Progenitor cell of endocrine pancreas (in vitro differentiated cells): ENCODE measurements at regions not wholly inside any gene's neighbourhood (a gene's known extent, or its start where the extent isn't known, plus 50 kb on each side); places are given as distances from the start of the nearest gene placed in this dataset.

Source experiments
- DNase-seq: peaks from one replicate; pipeline ENCODE4 v3.0.0; 2021; ENCODE audit warnings: low spot score; ENCODE audit not compliant: unreplicated experiment
- H3K27ac Mint-ChIP-seq: 2 replicates; pipeline ENCODE4 v1.8.0; 2021; ENCODE audit warnings: mild to moderate bottlenecking, moderate library complexity, mixed read lengths
- H3K27me3 Mint-ChIP-seq: 2 replicates; pipeline ENCODE4 v1.8.0; 2021; ENCODE audit warnings: mixed read lengths
- H3K36me3 Mint-ChIP-seq: 2 replicates; pipeline ENCODE4 v1.8.0; 2022; ENCODE audit warnings: mixed read lengths; ENCODE audit not compliant: insufficient read depth
- H3K4me1 Mint-ChIP-seq: 2 replicates; pipeline ENCODE4 v1.8.0; 2021; ENCODE audit warnings: low read depth, mixed read lengths
- H3K4me3 Mint-ChIP-seq: 2 replicates; pipeline ENCODE4 v1.8.0; 2021; ENCODE audit warnings: low read depth, mild to moderate bottlenecking, moderate library complexity, mixed read lengths
- H3K9me3 Mint-ChIP-seq: 2 replicates; pipeline ENCODE4 v1.8.0; 2021; ENCODE audit warnings: low read depth, mixed read lengths
- CTCF ChIP-seq: fragments of 200-600 bp; sonication (generic); IDR thresholded peaks from one replicate; pipeline ENCODE4 v1.5.0; 2021; ENCODE audit warnings: antibody characterized with exemption, mild to moderate bottlenecking; ENCODE audit not compliant: unreplicated experiment

- peaks cover 2% of the 10 kb centered on the region for H3K4me1 Mint-ChIP-seq
- no peak for TF ChIP-seq CTCF
- no peak overlapping the region for H3K4me3 Mint-ChIP-seq
- H3K27ac Mint-ChIP-seq, result no peak overlapping the region
- H3K9me3 Mint-ChIP-seq, result no peaks in the 10 kb centered on the region
- no peaks in the 10 kb centered on the region for H3K27me3 Mint-ChIP-seq
- DNase-seq, result no peak
- no peaks in the 10 kb centered on the region for H3K36me3 Mint-ChIP-seq
Observed at GRCh38 chr2:14706201-14706600, 73.7 kb downstream of the LRATD1 start.

- H3K4me1 Mint-ChIP-seq, result peaks cover 21% of the 10 kb centered on the region
- H3K9me3 Mint-ChIP-seq, result no peaks in the 10 kb centered on the region
- DNase-seq, result no peak
- no peaks in the 10 kb centered on the region for H3K36me3 Mint-ChIP-seq
- H3K27me3 Mint-ChIP-seq, result no peaks in the 10 kb centered on the region
- no peak overlapping the region for H3K27ac Mint-ChIP-seq
- no peak for TF ChIP-seq CTCF
- no peak overlapping the region for H3K4me3 Mint-ChIP-seq
Observed at GRCh38 chr2:14712111-14712510, 79.6 kb downstream of the LRATD1 start.

- no peak overlapping the region for H3K4me3 Mint-ChIP-seq
- no peak for DNase-seq
- no peaks in the 10 kb centered on the region for H3K9me3 Mint-ChIP-seq
- no peaks in the 10 kb centered on the region for H3K27me3 Mint-ChIP-seq
- peak overlapping the region; percentile 43 for H3K27ac Mint-ChIP-seq
- no peak for TF ChIP-seq CTCF
- H3K36me3 Mint-ChIP-seq, result no peaks in the 10 kb centered on the region
- peaks cover 23% of the 10 kb centered on the region for H3K4me1 Mint-ChIP-seq
Observed at GRCh38 chr2:14713248-14713647, 80.7 kb downstream of the LRATD1 start.

- H3K4me3 Mint-ChIP-seq, result no peak overlapping the region
- DNase-seq, result no peak
- no peaks in the 10 kb centered on the region for H3K36me3 Mint-ChIP-seq
- peaks cover 21% of the 10 kb centered on the region for H3K4me1 Mint-ChIP-seq
- H3K27ac Mint-ChIP-seq, result no peak overlapping the region
- H3K9me3 Mint-ChIP-seq, result no peaks in the 10 kb centered on the region
- H3K27me3 Mint-ChIP-seq, result no peaks in the 10 kb centered on the region
- TF ChIP-seq CTCF, result no peak
Observed at GRCh38 chr2:14715600-14715999, 83.1 kb downstream of the LRATD1 start.

DNA sequence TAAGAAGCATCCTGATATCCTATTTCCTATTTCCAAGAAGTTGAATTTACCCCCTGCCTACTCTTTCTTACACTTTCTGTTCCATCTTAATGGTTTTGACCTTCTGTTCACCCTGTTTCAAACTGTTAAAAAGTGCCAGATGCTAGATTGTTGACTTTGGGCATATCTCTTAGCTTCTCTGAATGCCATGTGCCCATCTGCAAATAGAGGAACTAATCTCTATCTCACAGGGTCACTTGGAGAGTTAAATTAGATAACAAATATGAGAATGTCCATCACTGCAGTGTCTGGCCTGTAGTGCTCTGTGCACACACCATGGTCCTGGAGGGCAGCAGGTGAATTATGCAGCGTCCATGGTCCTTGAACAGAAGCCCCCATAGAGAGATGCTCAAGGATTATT is 83.8 kb downstream of the LRATD1 start:
- DNase-seq, result no peak
- no peak overlapping the region for H3K4me3 Mint-ChIP-seq

More for the DNA sequence above, 83.8 kb downstream of the LRATD1 start:
- TF ChIP-seq CTCF, result no peak
- H3K4me1 Mint-ChIP-seq, result peaks cover 23% of the 10 kb centered on the region
- no peak overlapping the region for H3K27ac Mint-ChIP-seq
- H3K36me3 Mint-ChIP-seq, result no peaks in the 10 kb centered on the region
- H3K9me3 Mint-ChIP-seq, result no peaks in the 10 kb centered on the region
- no peaks in the 10 kb centered on the region for H3K27me3 Mint-ChIP-seq
